Neutrophil (primary cell): ENCODE measurements at regions not wholly inside any gene's neighbourhood (a gene's known extent, or its start where the extent isn't known, plus 50 kb on each side); places are given as distances from the start of the nearest gene placed in this dataset.
A peak's percentile ranks its signal among the peaks of the same experiment; 100 is the strongest.

Source experiments
- H3K27ac ChIP-seq: fragments of 200-600 bp; sonication (generic); 2 replicates; pipeline ENCODE4 v1.5.1; 2016; ENCODE audit warnings: mild to moderate bottlenecking, moderate library complexity
- H3K27me3 ChIP-seq: fragments of 200-600 bp; sonication (generic); 2 replicates; pipeline ENCODE4 v1.6.0; 2016; ENCODE audit warnings: mild to moderate bottlenecking
- H3K36me3 ChIP-seq: fragments of 200-600 bp; sonication (generic); 2 replicates; pipeline ENCODE4 v1.5.1; 2017
- H3K4me1 ChIP-seq, 2 experiments: fragments of 200-600 bp in 1 of 2; sonication (generic) in 1 of 2; 1 replicate in 1 of 2; 2 replicates in 1 of 2; pipeline versions ENCODE4 v1.5.1 to v1.6.1; 2013 to 2016; ENCODE audit warnings: low read depth in 1 of 2, low read length in 1 of 2, mild to moderate bottlenecking in 1 of 2, moderate library complexity in 1 of 2; ENCODE audit not compliant: control insufficient read depth in 1 of 2, insufficient read depth in 1 of 2
- H3K4me3 ChIP-seq, 2 experiments: fragments of 200-600 bp in 1 of 2; sonication (generic) in 1 of 2; 1 replicate in 1 of 2; 2 replicates in 1 of 2; pipeline ENCODE4 v1.5.1; 2013 to 2016; ENCODE audit warnings: low read depth in 1 of 2, low read length in 1 of 2, mild to moderate bottlenecking in 1 of 2, moderate library complexity in 1 of 2
- H3K9me3 ChIP-seq: fragments of 200-600 bp; sonication (generic); 2 replicates; pipeline ENCODE4 v1.5.1; 2016
- TF ChIP-seq, protein P1 (sequence below): fragments of 200-600 bp; sonication (generic); IDR thresholded peaks from 2 replicates; pipeline ENCODE4 v1.5.1; 2016; ENCODE audit warnings: antibody characterized with exemption

DNA sequence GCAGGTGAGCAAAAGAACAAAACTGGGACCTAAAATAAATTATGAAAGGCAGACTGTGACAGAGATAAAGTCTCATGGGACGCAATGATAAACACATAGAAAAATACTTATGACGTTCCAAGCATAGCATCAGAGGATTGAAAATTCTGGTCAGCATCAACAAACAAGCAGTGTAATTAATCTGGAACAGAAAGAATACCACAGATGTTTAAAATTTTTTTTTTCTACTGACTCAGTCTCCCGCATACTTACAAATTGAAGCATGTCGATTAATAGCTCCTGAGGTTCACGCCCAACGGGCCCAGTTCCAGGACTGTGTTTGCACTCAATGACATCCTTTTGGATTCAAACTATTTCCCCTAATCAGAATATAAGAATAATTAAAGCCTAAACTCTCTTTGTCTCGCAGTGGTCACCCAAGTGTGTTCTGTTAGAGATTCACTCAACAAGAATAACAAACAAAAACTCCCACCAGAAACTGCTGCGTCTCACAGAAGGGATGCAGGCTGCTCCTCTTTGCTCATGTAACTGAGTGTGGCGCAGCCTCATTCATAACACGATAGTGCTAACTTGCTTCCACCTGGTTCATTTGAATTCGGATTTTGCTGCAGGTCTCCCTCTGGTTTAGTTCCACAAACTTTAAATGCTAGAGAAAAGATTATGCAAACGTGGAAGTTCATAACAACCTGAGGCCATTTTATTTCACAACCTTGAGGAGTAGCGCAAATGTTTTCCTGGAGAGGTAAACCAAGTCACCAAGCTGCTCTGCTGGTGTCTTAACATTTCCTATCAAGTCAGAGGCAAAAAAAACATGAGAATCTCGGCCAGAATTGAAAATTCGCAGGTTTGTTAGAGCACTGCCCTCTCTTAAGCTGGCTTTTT lies 69.0 kb upstream of the CITED2 start:
- peaks cover 28 to 43% of the 10 kb centered on the region in 2 experiments for H3K4me1 ChIP-seq
- H3K9me3 ChIP-seq, result no peaks in the 10 kb centered on the region
- no peak overlapping the region for H3K4me3 ChIP-seq
- H3K27ac ChIP-seq, result peak overlapping the region; percentile 60
- TF ChIP-seq, protein P1, sequence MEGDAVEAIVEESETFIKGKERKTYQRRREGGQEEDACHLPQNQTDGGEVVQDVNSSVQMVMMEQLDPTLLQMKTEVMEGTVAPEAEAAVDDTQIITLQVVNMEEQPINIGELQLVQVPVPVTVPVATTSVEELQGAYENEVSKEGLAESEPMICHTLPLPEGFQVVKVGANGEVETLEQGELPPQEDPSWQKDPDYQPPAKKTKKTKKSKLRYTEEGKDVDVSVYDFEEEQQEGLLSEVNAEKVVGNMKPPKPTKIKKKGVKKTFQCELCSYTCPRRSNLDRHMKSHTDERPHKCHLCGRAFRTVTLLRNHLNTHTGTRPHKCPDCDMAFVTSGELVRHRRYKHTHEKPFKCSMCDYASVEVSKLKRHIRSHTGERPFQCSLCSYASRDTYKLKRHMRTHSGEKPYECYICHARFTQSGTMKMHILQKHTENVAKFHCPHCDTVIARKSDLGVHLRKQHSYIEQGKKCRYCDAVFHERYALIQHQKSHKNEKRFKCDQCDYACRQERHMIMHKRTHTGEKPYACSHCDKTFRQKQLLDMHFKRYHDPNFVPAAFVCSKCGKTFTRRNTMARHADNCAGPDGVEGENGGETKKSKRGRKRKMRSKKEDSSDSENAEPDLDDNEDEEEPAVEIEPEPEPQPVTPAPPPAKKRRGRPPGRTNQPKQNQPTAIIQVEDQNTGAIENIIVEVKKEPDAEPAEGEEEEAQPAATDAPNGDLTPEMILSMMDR, result no peak
- no peaks in the 10 kb centered on the region for H3K36me3 ChIP-seq
- H3K27me3 ChIP-seq, result no peaks in the 10 kb centered on the region

DNA sequence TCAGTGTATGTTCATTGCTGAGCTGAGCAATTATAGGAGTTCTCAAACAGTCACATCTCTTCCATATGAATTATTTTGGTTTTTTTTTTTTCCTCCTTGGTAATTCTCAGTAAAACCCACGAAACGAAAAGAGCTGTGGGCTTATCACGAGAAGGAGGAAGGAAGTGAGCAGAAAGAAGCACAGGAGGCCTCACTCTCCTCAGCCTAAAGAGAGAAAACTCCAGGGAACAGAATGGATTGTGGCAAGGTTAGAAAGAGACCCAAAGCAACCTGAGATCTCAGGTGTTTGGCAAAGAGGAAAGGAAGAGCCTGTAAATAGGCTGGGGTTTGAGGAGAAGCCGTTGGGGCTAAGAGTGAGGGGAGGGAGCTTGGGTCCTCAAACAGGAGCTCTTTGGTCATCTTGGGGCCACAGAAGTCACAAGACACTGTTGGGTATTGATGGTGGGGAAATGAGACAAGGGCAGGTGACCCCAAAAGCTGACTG lies 67.8 kb upstream of the CITED2 start:
- Histone ChIP-seq H3K27me3 (no peaks in the 10 kb centered on the region), H3K4me1 (peaks cover 28 to 43% of the 10 kb centered on the region in 2 experiments), H3K4me3 (no peak overlapping the region), H3K9me3 (no peaks in the 10 kb centered on the region), H3K36me3 (no peaks in the 10 kb centered on the region), H3K27ac (peak overlapping the region; percentile 60)
- TF ChIP-seq, protein P1, result no peak

DNA sequence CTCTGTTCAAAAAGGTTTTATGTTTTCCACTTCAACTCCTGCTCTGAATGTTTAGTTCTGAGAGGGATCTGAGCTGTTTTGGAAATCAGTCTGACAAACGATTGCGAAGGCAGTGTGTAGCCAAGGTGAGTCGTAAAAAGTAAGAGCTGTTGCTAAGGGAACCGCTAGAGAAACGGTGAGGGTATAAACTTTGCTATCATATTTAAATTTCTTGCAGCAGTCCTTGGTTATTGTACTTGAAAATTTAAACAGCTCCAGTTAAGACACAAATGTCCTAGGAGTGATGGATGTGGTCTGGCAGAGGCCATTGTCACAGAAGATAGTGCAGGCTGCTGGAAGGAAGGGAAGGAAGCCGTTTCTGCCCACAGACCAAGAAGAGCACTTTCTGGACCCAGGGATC lies 64.9 kb upstream of the CITED2 start:
- Histone ChIP-seq H3K27ac (no peak overlapping the region), H3K4me3 (no peak overlapping the region), H3K4me1 (peaks cover 23 to 30% of the 10 kb centered on the region in 2 experiments), H3K36me3 (no peaks in the 10 kb centered on the region), H3K27me3 (no peaks in the 10 kb centered on the region), H3K9me3 (no peaks in the 10 kb centered on the region)
- TF ChIP-seq, protein P1, result no peak

DNA sequence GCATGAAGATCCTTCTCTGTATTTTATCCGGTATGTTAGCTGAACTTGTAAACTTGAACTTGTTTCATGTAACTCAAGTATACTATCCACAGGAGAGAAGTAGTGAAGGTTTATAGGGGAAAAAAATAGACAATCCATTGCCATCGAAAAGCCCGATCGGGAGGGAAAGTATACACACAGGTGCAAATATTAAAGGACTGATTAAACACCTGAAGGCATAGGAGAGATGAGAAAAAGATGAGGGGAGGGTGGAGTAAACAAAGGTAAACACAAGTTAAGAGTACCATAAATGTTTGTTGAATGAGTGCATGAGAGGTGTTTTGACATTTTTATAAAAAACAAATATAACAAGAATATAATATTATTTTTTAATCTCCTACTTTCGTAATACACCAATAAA lies 64.3 kb upstream of the CITED2 start:
- no peaks in the 10 kb centered on the region for H3K36me3 ChIP-seq
- H3K4me1 ChIP-seq, result peaks cover 24 to 30% of the 10 kb centered on the region in 2 experiments
- no peak overlapping the region for H3K4me3 ChIP-seq
- TF ChIP-seq, protein P1, result no peak
- H3K27me3 ChIP-seq, result no peaks in the 10 kb centered on the region
- no peaks in the 10 kb centered on the region for H3K9me3 ChIP-seq
- no peak overlapping the region for H3K27ac ChIP-seq

DNA sequence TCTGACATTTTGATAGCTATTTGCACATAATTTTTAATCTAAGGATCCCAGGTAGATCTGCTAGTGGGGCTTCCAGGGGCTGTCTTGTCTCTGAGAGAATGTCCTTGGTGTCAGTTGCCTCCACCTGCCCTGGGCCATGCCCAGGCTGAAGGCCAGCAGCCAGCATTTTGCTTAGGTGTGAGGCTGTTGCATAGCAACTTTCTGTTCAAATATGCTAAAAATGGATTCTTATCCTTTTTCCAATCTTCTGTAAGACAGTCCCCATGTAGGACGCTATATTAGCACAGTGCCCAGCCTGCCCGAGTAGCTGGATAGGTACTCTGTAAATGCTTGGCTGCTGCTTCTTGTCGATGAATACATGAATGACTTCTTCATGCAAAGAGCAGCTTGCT lies 62.5 kb upstream of the CITED2 start:
- H3K4me1 ChIP-seq, result peaks cover 11 to 19% of the 10 kb centered on the region in 2 experiments
- no peaks in the 10 kb centered on the region for H3K36me3 ChIP-seq
- H3K9me3 ChIP-seq, result no peaks in the 10 kb centered on the region
- H3K4me3 ChIP-seq, result no peak overlapping the region
- TF ChIP-seq, protein P1, result no peak
- H3K27ac ChIP-seq, result no peak overlapping the region
- H3K27me3 ChIP-seq, result no peaks in the 10 kb centered on the region
